Mesendoderm (in vitro differentiated cells): ENCODE measurements at regions not wholly inside any gene's neighbourhood (a gene's known extent, or its start where the extent isn't known, plus 50 kb on each side); places are given as distances from the start of the nearest gene placed in this dataset.

ENCODE experiments used
- DNase-seq: peaks from one replicate; pipeline ENCODE4 v3.0.0; 2013
- H2AK5ac ChIP-seq: 2 replicates; pipeline ENCODE4 v1.6.1; 2013; ENCODE audit warnings: low read length, inconsistent platforms
- H2BK120ac ChIP-seq: 2 replicates; pipeline ENCODE4 v1.6.1; 2013; ENCODE audit warnings: low read depth, mild to moderate bottlenecking, low read length, moderate library complexity, mixed read lengths
- H2BK15ac ChIP-seq: replicated peaks from 2 replicates; pipeline ENCODE4 v1.6.1; 2013; ENCODE audit warnings: low read depth, mild to moderate bottlenecking, moderate library complexity
- H2BK5ac ChIP-seq: 2 replicates; pipeline ENCODE4 v1.6.1; 2013; ENCODE audit warnings: low read length, inconsistent platforms
- H3K18ac ChIP-seq: 2 replicates; pipeline ENCODE4 v1.6.1; 2013; ENCODE audit warnings: mild to moderate bottlenecking, low read length, mixed read lengths
- H3K23ac ChIP-seq: one replicate; pipeline ENCODE4 v1.6.1; 2013; ENCODE audit warnings: low read length
- H3K27ac ChIP-seq: 2 replicates; pipeline ENCODE4 v1.5.1; 2013; ENCODE audit warnings: low read depth, mild to moderate bottlenecking, inconsistent platforms, low read length, moderate library complexity
- H3K27me3 ChIP-seq: 2 replicates; pipeline ENCODE4 v1.6.1; 2013; ENCODE audit warnings: low read length, control low read depth, mild to moderate bottlenecking, inconsistent platforms; ENCODE audit not compliant: insufficient read depth, poor library complexity
- H3K36me3 ChIP-seq: 2 replicates; pipeline ENCODE4 v1.6.1; 2013; ENCODE audit warnings: low read length, inconsistent platforms; ENCODE audit not compliant: control insufficient read depth, insufficient read depth
- H3K4ac ChIP-seq: one replicate; pipeline ENCODE4 v1.6.1; 2013; ENCODE audit warnings: low read depth, mild to moderate bottlenecking, low read length, moderate library complexity
- H3K4me1 ChIP-seq: 2 replicates; pipeline ENCODE4 v1.6.1; 2013; ENCODE audit warnings: low read depth, low read length, inconsistent platforms; ENCODE audit not compliant: control insufficient read depth
- H3K4me2 ChIP-seq: 2 replicates; pipeline ENCODE4 v1.6.1; 2013; ENCODE audit warnings: low read length
- H3K4me3 ChIP-seq: 2 replicates; pipeline ENCODE4 v1.5.1; 2013; ENCODE audit warnings: mild to moderate bottlenecking, low read length
- H3K56ac ChIP-seq: one replicate; pipeline ENCODE4 v1.6.1; 2013; ENCODE audit warnings: low read length
- H3K79me1 ChIP-seq: 2 replicates; pipeline ENCODE4 v1.6.1; 2013; ENCODE audit warnings: low read length, inconsistent platforms
- H3K79me2 ChIP-seq: 2 replicates; pipeline ENCODE4 v1.6.1; 2013; ENCODE audit warnings: mild to moderate bottlenecking, low read length; ENCODE audit not compliant: control insufficient read depth, insufficient read depth
- H3K9ac ChIP-seq: 2 replicates; pipeline ENCODE4 v1.6.1; 2013; ENCODE audit warnings: low read length, inconsistent platforms
- H4K5ac ChIP-seq: one replicate; pipeline ENCODE4 v1.6.1; 2013; ENCODE audit warnings: low read length
- H4K8ac ChIP-seq: one replicate; pipeline ENCODE4 v1.6.1; 2013; ENCODE audit warnings: low read depth, mild to moderate bottlenecking, control low read depth, low read length, moderate library complexity
- WGBS: extraction: QIAGEN DNeasy Blood & Tissue Kit; methylation state at CpG from one replicate; pipeline ENCODE4 v1.1.7; 2013; ENCODE audit warnings: low lambda C conversion rate, missing lambda C conversion rate; ENCODE audit not compliant: insufficient coverage; ENCODE audit errors: extremely low coverage; 5-methylcytosine and 5-hydroxymethylcytosine counted together

DNA sequence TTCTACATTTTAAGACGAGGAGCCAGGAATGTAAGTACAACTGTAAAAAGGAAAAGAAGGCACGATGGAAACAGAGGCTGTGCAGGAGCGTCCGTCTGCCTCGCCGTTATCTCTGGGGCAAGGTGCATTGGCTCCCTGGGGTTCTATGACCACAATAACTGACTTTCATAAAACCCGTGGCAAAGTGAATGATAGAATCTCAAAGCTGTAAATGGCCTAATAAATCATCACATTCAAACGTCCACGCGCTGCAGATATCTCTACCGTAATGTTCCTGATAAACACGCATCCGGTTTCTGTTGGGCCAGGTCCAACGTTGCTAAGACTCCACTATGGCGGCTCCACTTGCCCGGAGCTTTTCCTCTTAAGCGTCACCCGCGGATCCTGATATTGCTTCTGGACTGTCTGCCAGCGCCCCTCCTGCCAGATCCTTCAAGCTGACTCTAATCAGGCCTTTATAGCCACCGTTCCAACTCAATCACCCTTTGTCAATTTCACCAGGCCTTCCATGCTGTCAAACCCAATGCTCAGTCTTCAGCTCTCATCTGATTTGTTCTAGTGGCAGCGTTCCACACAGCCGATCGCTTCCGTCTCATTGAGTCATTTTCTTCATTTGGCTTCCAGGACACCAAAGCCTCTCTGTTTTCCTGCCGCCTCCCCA, 265.6 kb upstream of the FOXK1 start:
- Histone ChIP-seq H3K36me3 (no peaks in the 10 kb centered on the region), H2BK5ac (no peak overlapping the region), H3K4ac (no peak overlapping the region), H3K18ac (no peak overlapping the region), H4K5ac (no peak overlapping the region), H3K4me1 (no peaks in the 10 kb centered on the region), H2BK120ac (no peak overlapping the region), H3K9ac (no peak overlapping the region), H3K23ac (no peak overlapping the region), H2AK5ac (no peak overlapping the region), H3K27ac (no peak overlapping the region), H3K79me2 (no peaks in the 10 kb centered on the region), H3K56ac (no peak overlapping the region), H3K27me3 (no peaks in the 10 kb centered on the region), H2BK15ac (no peak overlapping the region), H3K4me2 (no peak overlapping the region), H3K4me3 (no peak overlapping the region), H3K79me1 (no peaks in the 10 kb centered on the region), H4K8ac (no peak overlapping the region)
- DNase-seq = no peak
- no CpG with 5 or more reads among the region's 26 CpGs for WGBS

- Histone ChIP-seq H3K36me3 (no peaks in the 10 kb centered on the region), H3K4me2 (no peak overlapping the region), H3K27me3 (no peaks in the 10 kb centered on the region), H3K27ac (no peak overlapping the region), H3K4ac (no peak overlapping the region), H2BK5ac (no peak overlapping the region), H3K56ac (no peak overlapping the region), H3K23ac (no peak overlapping the region), H4K5ac (no peak overlapping the region), H2BK120ac (no peak overlapping the region), H3K79me1 (no peaks in the 10 kb centered on the region), H2BK15ac (no peak overlapping the region), H3K4me3 (no peak overlapping the region), H2AK5ac (no peak overlapping the region), H4K8ac (no peak overlapping the region), H3K79me2 (no peaks in the 10 kb centered on the region), H3K4me1 (no peaks in the 10 kb centered on the region), H3K9ac (no peak overlapping the region), H3K18ac (no peak overlapping the region)
- DNase-seq = no peak
- WGBS = no CpG with 5 or more reads among the region's 7 CpGs
Observed at GRCh38 chr7:4428526-4428925, 253.6 kb upstream of the FOXK1 start.

- H3K4me1 ChIP-seq = no peaks in the 10 kb centered on the region
- H2AK5ac ChIP-seq = no peak overlapping the region
- no peak overlapping the region for H3K23ac ChIP-seq
- H3K9ac ChIP-seq = no peak overlapping the region
- no peak overlapping the region for H3K4ac ChIP-seq
- H4K5ac ChIP-seq = no peak overlapping the region
- WGBS = no CpG with 5 or more reads among the region's 1 CpG
- no peaks in the 10 kb centered on the region for H3K27me3 ChIP-seq
- H2BK5ac ChIP-seq = no peak overlapping the region
- H3K18ac ChIP-seq = no peak overlapping the region
- no peak overlapping the region for H3K56ac ChIP-seq
- H3K4me2 ChIP-seq = no peak overlapping the region
- H3K27ac ChIP-seq = no peak overlapping the region
- H2BK120ac ChIP-seq = no peak overlapping the region
- no peaks in the 10 kb centered on the region for H3K36me3 ChIP-seq
- H2BK15ac ChIP-seq = no peak overlapping the region
- H3K4me3 ChIP-seq = no peak overlapping the region
- H3K79me1 ChIP-seq = no peaks in the 10 kb centered on the region
- no peak overlapping the region for H4K8ac ChIP-seq
- no peaks in the 10 kb centered on the region for H3K79me2 ChIP-seq
- DNase-seq = no peak
Observed at GRCh38 chr7:4430227-4430626, 251.9 kb upstream of the FOXK1 start.

DNA sequence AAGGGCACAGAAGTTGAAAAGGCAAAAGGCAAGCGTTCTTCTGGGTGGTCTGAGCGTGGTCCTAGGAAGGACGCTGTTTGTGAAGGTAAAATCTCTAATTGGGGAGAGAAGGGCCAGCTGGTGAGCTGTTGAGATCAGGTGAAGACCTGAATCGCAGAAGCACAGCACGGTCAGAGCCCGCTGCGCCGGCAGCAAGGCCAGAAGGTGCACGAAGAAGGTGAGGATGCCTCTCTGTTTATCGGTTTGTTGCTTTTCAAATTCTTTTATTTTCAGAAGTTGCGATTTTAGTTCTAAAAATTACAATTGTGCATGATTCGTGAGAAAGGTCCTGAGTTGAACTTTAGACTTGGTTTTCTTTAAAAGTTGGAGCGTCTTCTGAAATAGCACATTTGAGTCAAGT, 247.8 kb upstream of the FOXK1 start:
- DNase-seq = no peak
- whole genome bisulfite sequencing = no CpG with 5 or more reads among the region's 13 CpGs
- H2BK5ac ChIP-seq = no peak overlapping the region
- H4K5ac ChIP-seq = no peak overlapping the region
- no peaks in the 10 kb centered on the region for H3K79me2 ChIP-seq
- H3K4me1 ChIP-seq = no peaks in the 10 kb centered on the region
- no peak overlapping the region for H3K27ac ChIP-seq
- no peak overlapping the region for H3K56ac ChIP-seq
- no peaks in the 10 kb centered on the region for H3K36me3 ChIP-seq
- H3K4ac ChIP-seq = no peak overlapping the region
- H2BK15ac ChIP-seq = no peak overlapping the region
- H2AK5ac ChIP-seq = no peak overlapping the region
- H3K4me2 ChIP-seq = no peak overlapping the region
- no peak overlapping the region for H3K23ac ChIP-seq
- H3K9ac ChIP-seq = no peak overlapping the region
- no peak overlapping the region for H3K4me3 ChIP-seq
- H3K27me3 ChIP-seq = no peaks in the 10 kb centered on the region
- H3K79me1 ChIP-seq = no peaks in the 10 kb centered on the region
- no peak overlapping the region for H3K18ac ChIP-seq
- H2BK120ac ChIP-seq = no peak overlapping the region
- no peak overlapping the region for H4K8ac ChIP-seq

GRCh38 chr7:4436361-4436895, 245.7 kb upstream of the FOXK1 start:
- H3K9ac ChIP-seq = no peak overlapping the region

GRCh38 chr7:4436936-4437335, 245.2 kb upstream of the FOXK1 start:
- H3K56ac ChIP-seq = no peak overlapping the region
- no peaks in the 10 kb centered on the region for H3K79me2 ChIP-seq
- no peak overlapping the region for H3K23ac ChIP-seq
- H3K4me3 ChIP-seq = no peak overlapping the region
- no peak overlapping the region for H3K4ac ChIP-seq
- H4K8ac ChIP-seq = no peak overlapping the region
- H3K4me2 ChIP-seq = no peak overlapping the region
- no peak overlapping the region for H3K18ac ChIP-seq
- WGBS = no CpG with 5 or more reads among the region's 3 CpGs
- no peak overlapping the region for H4K5ac ChIP-seq
- H2BK15ac ChIP-seq = no peak overlapping the region
- H3K79me1 ChIP-seq = no peaks in the 10 kb centered on the region
- no peak for DNase-seq
- no peaks in the 10 kb centered on the region for H3K36me3 ChIP-seq
- H3K27me3 ChIP-seq = no peaks in the 10 kb centered on the region
- no peak overlapping the region for H2AK5ac ChIP-seq
- no peaks in the 10 kb centered on the region for H3K4me1 ChIP-seq
- no peak overlapping the region for H3K9ac ChIP-seq
- no peak overlapping the region for H2BK5ac ChIP-seq
- no peak overlapping the region for H3K27ac ChIP-seq
- H2BK120ac ChIP-seq = no peak overlapping the region

More at GRCh38 chr7:4436361-4436895, 245.7 kb upstream of the FOXK1 start:
- H3K36me3 ChIP-seq = no peaks in the 10 kb centered on the region
- H4K8ac ChIP-seq = no peak overlapping the region
- H3K4me3 ChIP-seq = no peak overlapping the region
- H3K79me2 ChIP-seq = no peaks in the 10 kb centered on the region
- H3K27me3 ChIP-seq = no peaks in the 10 kb centered on the region
- no peak overlapping the region for H2BK5ac ChIP-seq
- H3K23ac ChIP-seq = no peak overlapping the region
- H4K5ac ChIP-seq = no peak overlapping the region
- H3K56ac ChIP-seq = no peak overlapping the region
- no CpG with 5 or more reads among the region's 5 CpGs for WGBS
- DNase-seq = no peak
- H2AK5ac ChIP-seq = no peak overlapping the region
- no peaks in the 10 kb centered on the region for H3K79me1 ChIP-seq
- H3K18ac ChIP-seq = no peak overlapping the region
- no peak overlapping the region for H2BK120ac ChIP-seq
- no peak overlapping the region for H2BK15ac ChIP-seq
- no peak overlapping the region for H3K4ac ChIP-seq
- H3K4me2 ChIP-seq = no peak overlapping the region
- no peaks in the 10 kb centered on the region for H3K4me1 ChIP-seq
- no peak overlapping the region for H3K27ac ChIP-seq
